ENCODE measurements at regions not wholly inside any gene's neighbourhood (a gene's known extent, or its start where the extent isn't known, plus 50 kb on each side); places are given as distances from the start of the nearest gene placed in this dataset.
A peak's percentile ranks its signal among the peaks of the same experiment; 100 is the strongest.

DNA sequence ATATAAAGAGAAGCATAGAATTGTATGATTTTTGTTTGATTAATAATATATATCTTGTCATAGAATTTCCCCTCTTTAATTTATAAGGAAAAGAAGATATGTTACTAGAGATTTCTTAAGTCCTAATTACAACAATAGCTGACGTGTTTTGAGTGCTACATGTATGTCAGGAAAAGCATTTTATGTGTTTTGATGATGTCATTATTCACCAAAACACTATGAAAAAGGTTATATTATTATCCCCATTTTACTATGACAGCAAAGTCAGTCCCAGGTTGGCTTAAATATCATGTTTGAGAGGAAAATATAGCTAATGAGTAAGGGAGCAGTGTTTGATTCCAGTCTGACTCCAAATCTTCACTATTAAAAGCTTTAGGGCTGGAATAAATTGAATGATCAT, 428.4 kb upstream of the GOLIM4 start:
- POLR2A ChIA-PET: no interaction called here
- WGBS (ENCODE audit: low lambda C conversion rate): 21% methylated on average over 1 of the region's 1 CpG
- Histone ChIP-seq H3K9ac (no peak overlapping the region), H3K4me2 (no peak overlapping the region), H3K9me2 (no peaks in the 10 kb centered on the region), H2AFZ (ENCODE audit: low read depth) (no peak overlapping the region), H3K9me3 (no peaks in the 10 kb centered on the region), H3K4me3 (ENCODE audit: low read depth in 2 of 2, low read length in 1 of 2) (no peak overlapping the region), H3K27ac (ENCODE audit: low read depth in 2 of 2, low read length in 1 of 2) (no peak overlapping the region), H3K4me1 (ENCODE audit: control insufficient read depth in 1 of 2, insufficient read depth in 2 of 2, low read depth in 1 of 2, low read length in 1 of 2) (no peaks in the 10 kb centered on the region), H3F3A (replicated peaks; ENCODE audit: insufficient read depth) (no peaks in the 10 kb centered on the region), H4K20me1 (ENCODE audit: insufficient read depth) (no peaks in the 10 kb centered on the region), H3K79me2 (ENCODE audit: insufficient read depth) (no peaks in the 10 kb centered on the region), H3K36me3 (replicated peaks in 1 of 2; ENCODE audit: control insufficient read depth in 1 of 2, insufficient read depth in 2 of 2, low read length in 1 of 2) (no peaks in the 10 kb centered on the region), H3K27me3 (ENCODE audit: insufficient read depth) (no peaks in the 10 kb centered on the region)
- TF ChIP-seq SMC3 (IDR thresholded peaks at IDR 0.05; ENCODE audit: low read depth, low read length) (no peak), JUND (IDR thresholded peaks at IDR 0.05) (no peak), NFIC (IDR thresholded peaks at IDR 0.05; ENCODE audit: borderline replicate concordance) (no peak), FOSL2 (IDR thresholded peaks at IDR 0.05; ENCODE audit: borderline replicate concordance, low read depth) (no peak), TAF1 (IDR thresholded peaks at IDR 0.05; ENCODE audit: borderline replicate concordance, low read depth, low read length) (no peak), POLR2AphosphoS5 (IDR thresholded peaks at IDR 0.05; ENCODE audit: low read depth, low read length) (no peak), RCOR1 (IDR thresholded peaks at IDR 0.05; ENCODE audit: low read length) (no peak), MEF2A (IDR thresholded peaks at IDR 0.05; ENCODE audit: borderline replicate concordance, low read depth) (no peak), RXRA (IDR thresholded peaks at IDR 0.05; ENCODE audit: borderline replicate concordance, low read depth) (no peak), GABPA (IDR thresholded peaks at IDR 0.05; ENCODE audit: low read depth) (no peak), ELF1 (IDR thresholded peaks at IDR 0.05) (no peak)
- TF ChIP-seq, protein P1, sequence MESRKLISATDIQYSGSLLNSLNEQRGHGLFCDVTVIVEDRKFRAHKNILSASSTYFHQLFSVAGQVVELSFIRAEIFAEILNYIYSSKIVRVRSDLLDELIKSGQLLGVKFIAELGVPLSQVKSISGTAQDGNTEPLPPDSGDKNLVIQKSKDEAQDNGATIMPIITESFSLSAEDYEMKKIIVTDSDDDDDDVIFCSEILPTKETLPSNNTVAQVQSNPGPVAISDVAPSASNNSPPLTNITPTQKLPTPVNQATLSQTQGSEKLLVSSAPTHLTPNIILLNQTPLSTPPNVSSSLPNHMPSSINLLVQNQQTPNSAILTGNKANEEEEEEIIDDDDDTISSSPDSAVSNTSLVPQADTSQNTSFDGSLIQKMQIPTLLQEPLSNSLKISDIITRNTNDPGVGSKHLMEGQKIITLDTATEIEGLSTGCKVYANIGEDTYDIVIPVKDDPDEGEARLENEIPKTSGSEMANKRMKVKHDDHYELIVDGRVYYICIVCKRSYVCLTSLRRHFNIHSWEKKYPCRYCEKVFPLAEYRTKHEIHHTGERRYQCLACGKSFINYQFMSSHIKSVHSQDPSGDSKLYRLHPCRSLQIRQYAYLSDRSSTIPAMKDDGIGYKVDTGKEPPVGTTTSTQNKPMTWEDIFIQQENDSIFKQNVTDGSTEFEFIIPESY (IDR thresholded peaks at IDR 0.05; ENCODE audit: borderline replicate concordance, low read depth): no peak
- TF ChIP-seq, protein P2, sequence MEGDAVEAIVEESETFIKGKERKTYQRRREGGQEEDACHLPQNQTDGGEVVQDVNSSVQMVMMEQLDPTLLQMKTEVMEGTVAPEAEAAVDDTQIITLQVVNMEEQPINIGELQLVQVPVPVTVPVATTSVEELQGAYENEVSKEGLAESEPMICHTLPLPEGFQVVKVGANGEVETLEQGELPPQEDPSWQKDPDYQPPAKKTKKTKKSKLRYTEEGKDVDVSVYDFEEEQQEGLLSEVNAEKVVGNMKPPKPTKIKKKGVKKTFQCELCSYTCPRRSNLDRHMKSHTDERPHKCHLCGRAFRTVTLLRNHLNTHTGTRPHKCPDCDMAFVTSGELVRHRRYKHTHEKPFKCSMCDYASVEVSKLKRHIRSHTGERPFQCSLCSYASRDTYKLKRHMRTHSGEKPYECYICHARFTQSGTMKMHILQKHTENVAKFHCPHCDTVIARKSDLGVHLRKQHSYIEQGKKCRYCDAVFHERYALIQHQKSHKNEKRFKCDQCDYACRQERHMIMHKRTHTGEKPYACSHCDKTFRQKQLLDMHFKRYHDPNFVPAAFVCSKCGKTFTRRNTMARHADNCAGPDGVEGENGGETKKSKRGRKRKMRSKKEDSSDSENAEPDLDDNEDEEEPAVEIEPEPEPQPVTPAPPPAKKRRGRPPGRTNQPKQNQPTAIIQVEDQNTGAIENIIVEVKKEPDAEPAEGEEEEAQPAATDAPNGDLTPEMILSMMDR (IDR thresholded peaks at IDR 0.05): no peak
- CTCF ChIA-PET: interaction anchor here (1.7 to 1.9 kb wide), 2 partner anchors 13 to 323 kb away, joined by 6 to 7 read pairs; no protein-coding TSS in a partner anchor
- no peak for DNase-seq

DNA sequence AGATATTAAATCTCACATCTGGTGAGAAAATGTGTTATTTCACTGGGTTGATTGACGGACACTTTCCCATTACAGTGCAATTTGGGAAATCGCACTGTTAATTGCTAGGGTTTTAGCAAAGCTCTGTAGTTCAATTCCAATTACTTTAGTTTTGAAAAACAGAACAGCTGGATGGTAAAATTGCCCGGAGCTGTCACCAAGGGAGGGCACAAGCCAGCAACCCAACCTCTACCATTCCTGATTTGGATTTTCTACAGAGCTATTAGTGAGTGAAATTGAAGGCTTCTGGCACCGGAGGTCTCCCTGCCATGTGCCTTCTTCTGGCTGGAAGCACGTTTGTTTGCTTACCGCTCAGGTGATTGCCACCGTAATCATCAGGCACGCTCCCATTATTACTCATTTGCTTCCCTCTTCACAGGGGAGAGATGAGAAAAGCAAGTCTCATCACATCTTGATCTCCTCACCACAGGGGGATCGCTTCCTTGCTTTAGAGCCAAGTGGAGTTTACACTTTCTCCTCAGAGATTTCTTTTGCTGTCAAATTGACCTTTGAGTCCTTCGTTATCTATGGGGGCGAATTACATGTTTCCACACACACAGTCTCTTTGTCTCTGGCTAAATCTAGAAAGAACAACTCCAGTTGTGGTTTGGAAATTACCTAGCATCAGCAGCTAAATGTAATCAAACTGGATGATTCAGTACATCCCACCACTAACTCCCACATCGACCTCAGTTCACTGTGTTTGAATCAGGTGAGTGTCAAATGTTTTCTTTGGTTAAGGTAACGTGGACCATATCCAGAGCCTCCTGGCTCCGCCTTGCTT, 421.7 kb upstream of the GOLIM4 start:
- WGBS (ENCODE audit: low lambda C conversion rate): 49% methylated on average over 14 of the region's 14 CpGs
- Histone ChIP-seq H3K36me3 (replicated peaks in 1 of 2; ENCODE audit: control insufficient read depth in 1 of 2, insufficient read depth in 2 of 2, low read length in 1 of 2) (no peaks in the 10 kb centered on the region), H3F3A (replicated peaks; ENCODE audit: insufficient read depth) (no peaks in the 10 kb centered on the region), H3K9me3 (no peaks in the 10 kb centered on the region), H4K20me1 (ENCODE audit: insufficient read depth) (no peaks in the 10 kb centered on the region), H3K9me2 (no peaks in the 10 kb centered on the region), H3K27me3 (ENCODE audit: insufficient read depth) (no peaks in the 10 kb centered on the region), H3K27ac (ENCODE audit: low read depth in 2 of 2, low read length in 1 of 2) (no peak overlapping the region), H3K4me1 (ENCODE audit: control insufficient read depth in 1 of 2, insufficient read depth in 2 of 2, low read depth in 1 of 2, low read length in 1 of 2) (peaks cover 0 to 3% of the 10 kb centered on the region in 2 experiments; a peak in 1 of 4 replicates), H3K4me2 (no peak overlapping the region), H3K79me2 (ENCODE audit: insufficient read depth) (no peaks in the 10 kb centered on the region), H3K9ac (no peak overlapping the region), H2AFZ (ENCODE audit: low read depth) (no peak overlapping the region), H3K4me3 (ENCODE audit: low read depth in 2 of 2, low read length in 1 of 2) (no peak overlapping the region)
- no peak for DNase-seq
- POLR2A ChIA-PET: no interaction called here
- TF ChIP-seq FOSL2 (IDR thresholded peaks at IDR 0.05; ENCODE audit: borderline replicate concordance, low read depth) (no peak), FOXM1 (IDR thresholded peaks at IDR 0.05; ENCODE audit: low read depth) (no peak), MXI1 (IDR thresholded peaks at IDR 0.05; ENCODE audit: low read depth, low read length) (no peak), RAD21 (IDR thresholded peaks at IDR 0.05; ENCODE audit: low read length) (peak; percentile 18; the same call in 1 of the 2 replicates), NFIC (IDR thresholded peaks at IDR 0.05; ENCODE audit: borderline replicate concordance) (no peak), RCOR1 (IDR thresholded peaks at IDR 0.05; ENCODE audit: low read length) (no peak)
- CTCF ChIA-PET: interaction anchor here (0.6 to 3.1 kb wide), 9 partner anchors 10 to 1267 kb away, joined by 3 to 22 read pairs (median 3); no protein-coding TSS in a partner anchor

Data from SK-N-SH (cell line).